Fibroblast of gingiva (primary cell): ENCODE measurements at regions not wholly inside any gene's neighbourhood (a gene's known extent, or its start where the extent isn't known, plus 50 kb on each side); places are given as distances from the start of the nearest gene placed in this dataset.
A peak's percentile ranks its signal among the peaks of the same experiment; 100 is the strongest.

Source experiments
- DNase-seq: peaks from one replicate; pipeline ENCODE4 v3.0.0-alpha.2; 2011; ENCODE audit warnings: low read depth

- no peak for DNase-seq
These were observed 139.5 kb upstream of the PRDM9 start for GRCh38 chr5:23367874-23368273.

- no peak for DNase-seq
These were observed 154.1 kb upstream of the PRDM9 start for GRCh38 chr5:23353286-23353685.

- no peak for DNase-seq
These were observed 155.0 kb upstream of the PRDM9 start for GRCh38 chr5:23352446-23352845.

- DNase-seq, result no peak
These were observed 164.3 kb upstream of the PRDM9 start for GRCh38 chr5:23343121-23343520.

- no peak for DNase-seq
These were observed 174.7 kb upstream of the PRDM9 start for GRCh38 chr5:23332650-23333251.

- no peak for DNase-seq
These were observed 176.7 kb upstream of the PRDM9 start for GRCh38 chr5:23330726-23331125.

GRCh38 chr5:23319901-23320300 lies 187.5 kb upstream of the PRDM9 start:
- no peak for DNase-seq

GRCh38 chr5:23318960-23319359 lies 188.4 kb upstream of the PRDM9 start:
- no peak for DNase-seq

GRCh38 chr5:23318166-23318565 lies 189.2 kb upstream of the PRDM9 start:
- DNase-seq, result no peak

- DNase-seq, result no peak
These were observed 191.3 kb upstream of the PRDM9 start for GRCh38 chr5:23316060-23316591.

GRCh38 chr5:23314827-23315226 lies 192.6 kb upstream of the PRDM9 start:
- no peak for DNase-seq

GRCh38 chr5:23305055-23305454 lies 202.4 kb upstream of the PRDM9 start:
- DNase-seq, result no peak

GRCh38 chr5:23303836-23304235 lies 203.6 kb upstream of the PRDM9 start:
- DNase-seq, result no peak

GRCh38 chr5:23303435-23303834 lies 204.0 kb upstream of the PRDM9 start:
- no peak for DNase-seq

GRCh38 chr5:23302438-23302837 lies 205.0 kb upstream of the PRDM9 start:
- DNase-seq, result no peak

GRCh38 chr5:23289162-23289561 lies 218.2 kb upstream of the PRDM9 start:
- no peak for DNase-seq

GRCh38 chr5:23284656-23285055 lies 222.8 kb upstream of the PRDM9 start:
- DNase-seq, result peak; percentile 11

- no peak for DNase-seq
These were observed 233.2 kb upstream of the PRDM9 start for GRCh38 chr5:23274171-23274570.

- DNase-seq, result peak; percentile 22
These were observed 237.4 kb upstream of the PRDM9 start for GRCh38 chr5:23269981-23270380.

- no peak for DNase-seq
These were observed 239.3 kb upstream of the PRDM9 start for GRCh38 chr5:23268136-23268535.

GRCh38 chr5:23260621-23261020 lies 246.8 kb upstream of the PRDM9 start:
- DNase-seq, result no peak

GRCh38 chr5:23257656-23258055 lies 249.8 kb upstream of the PRDM9 start:
- no peak for DNase-seq

GRCh38 chr5:23253621-23254198 lies 253.7 kb upstream of the PRDM9 start:
- DNase-seq, result no peak

GRCh38 chr5:23242891-23243290 lies 264.5 kb upstream of the PRDM9 start:
- DNase-seq, result no peak
